Sigmoid colon (tissue), 4 donors: ENCODE measurements at regions not wholly inside any gene's neighbourhood (a gene's known extent, or its start where the extent isn't known, plus 50 kb on each side); places are given as distances from the start of the nearest gene placed in this dataset.

ENCODE experiments used
- POLR2A ChIP-seq, 2 donors: fragments of 450-650 bp; IDR thresholded peaks; one replicate each; pipeline ENCODE4 v1.6.1; 2016; ENCODE audit warnings: antibody characterized with exemption in 2 of 2, mild to moderate bottlenecking in 2 of 2, moderate library complexity in 2 of 2
- POLR2AphosphoS5 ChIP-seq, 4 donors: sonication (generic); formaldehyde crosslinking; IDR thresholded peaks; one replicate each; pipeline ENCODE4 v1.6.1; 2017; ENCODE audit warnings: antibody characterized with exemption in 4 of 4
- TF ChIP-seq, protein P1 (sequence below), 4 experiments: fragments of 450-650 bp in 3 of 4; fragments of 200-600 bp in 1 of 4; IDR thresholded peaks; one replicate each; pipeline ENCODE4 v1.5.1; 2016 to 2019; ENCODE audit warnings: antibody characterized with exemption in 4 of 4, mild to moderate bottlenecking in 3 of 4, moderate library complexity in 2 of 4

DNA sequence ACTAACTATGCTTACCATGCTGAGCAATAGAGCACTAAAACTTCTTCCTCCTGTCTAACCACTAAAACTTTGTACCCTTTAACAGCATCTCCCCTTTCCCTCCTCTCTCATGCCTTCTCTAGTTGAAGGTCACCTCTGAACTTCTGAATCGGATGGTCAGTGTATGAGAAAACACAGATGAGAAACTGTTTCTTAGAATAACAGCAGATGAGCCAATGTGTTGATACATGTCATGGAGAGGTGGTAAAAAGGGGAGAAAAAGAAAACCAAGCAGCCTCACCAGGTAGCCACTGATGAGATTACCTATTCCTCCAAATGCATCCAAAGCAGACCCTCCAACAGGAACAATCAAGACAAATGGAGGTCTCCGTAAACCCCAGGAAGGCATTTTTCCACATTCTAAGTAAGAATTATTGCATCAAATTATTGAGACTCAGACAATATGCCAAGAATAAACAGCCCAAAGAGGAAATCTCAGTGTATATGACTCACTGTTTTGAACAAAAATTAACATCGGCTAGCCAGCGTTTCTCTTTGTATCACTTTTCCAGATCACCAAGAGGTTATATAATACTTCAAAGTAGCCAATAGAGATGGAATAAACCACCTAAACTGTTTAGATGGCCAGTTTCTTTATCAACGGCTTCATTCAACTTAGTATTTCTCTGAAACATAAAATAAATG lies 793.3 kb upstream of the SOX9 start:
- TF ChIP-seq, protein P1, sequence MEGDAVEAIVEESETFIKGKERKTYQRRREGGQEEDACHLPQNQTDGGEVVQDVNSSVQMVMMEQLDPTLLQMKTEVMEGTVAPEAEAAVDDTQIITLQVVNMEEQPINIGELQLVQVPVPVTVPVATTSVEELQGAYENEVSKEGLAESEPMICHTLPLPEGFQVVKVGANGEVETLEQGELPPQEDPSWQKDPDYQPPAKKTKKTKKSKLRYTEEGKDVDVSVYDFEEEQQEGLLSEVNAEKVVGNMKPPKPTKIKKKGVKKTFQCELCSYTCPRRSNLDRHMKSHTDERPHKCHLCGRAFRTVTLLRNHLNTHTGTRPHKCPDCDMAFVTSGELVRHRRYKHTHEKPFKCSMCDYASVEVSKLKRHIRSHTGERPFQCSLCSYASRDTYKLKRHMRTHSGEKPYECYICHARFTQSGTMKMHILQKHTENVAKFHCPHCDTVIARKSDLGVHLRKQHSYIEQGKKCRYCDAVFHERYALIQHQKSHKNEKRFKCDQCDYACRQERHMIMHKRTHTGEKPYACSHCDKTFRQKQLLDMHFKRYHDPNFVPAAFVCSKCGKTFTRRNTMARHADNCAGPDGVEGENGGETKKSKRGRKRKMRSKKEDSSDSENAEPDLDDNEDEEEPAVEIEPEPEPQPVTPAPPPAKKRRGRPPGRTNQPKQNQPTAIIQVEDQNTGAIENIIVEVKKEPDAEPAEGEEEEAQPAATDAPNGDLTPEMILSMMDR (IDR thresholded peaks at IDR 0.05), result no peak
- TF ChIP-seq POLR2A (IDR thresholded peaks at IDR 0.05) (no peak), POLR2AphosphoS5 (IDR thresholded peaks at IDR 0.05) (no peak)
